Jurkat, Clone E6-1 (cell line): ENCODE measurements at regions not wholly inside any gene's neighbourhood (a gene's known extent, or its start where the extent isn't known, plus 50 kb on each side); places are given as distances from the start of the nearest gene placed in this dataset.

ENCODE experiments used
- DNase-seq: peaks from one replicate; pipeline ENCODE4 v3.0.0-alpha.2; 2011; ENCODE audit warnings: low read depth, low spot score
- H3K4me3 ChIP-seq: 2 replicates; pipeline ENCODE4 v1.5.1; 2011; ENCODE audit warnings: mild to moderate bottlenecking, low read length, control low read depth, moderate library complexity

DNA sequence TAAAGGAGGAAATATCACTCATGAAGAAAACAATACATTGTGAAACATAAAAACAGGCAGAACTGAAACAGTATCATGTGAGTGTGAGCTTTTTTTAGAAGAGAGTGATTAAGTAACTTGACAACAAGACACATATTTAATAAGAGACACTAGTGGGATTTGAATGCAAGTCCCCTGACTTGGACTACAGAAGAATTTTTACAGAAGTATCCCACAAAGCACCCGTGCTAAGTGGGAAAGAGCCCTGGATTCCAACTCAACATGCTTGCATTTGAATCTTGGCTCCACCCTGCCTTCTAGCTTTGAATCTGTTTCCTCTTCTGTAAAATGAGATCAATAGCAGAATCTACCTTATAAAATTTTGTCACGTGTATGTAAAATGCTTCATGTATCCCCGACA is 166.2 kb downstream of the ZNF365 start:
- H3K4me3 ChIP-seq: no peak overlapping the region

DNA sequence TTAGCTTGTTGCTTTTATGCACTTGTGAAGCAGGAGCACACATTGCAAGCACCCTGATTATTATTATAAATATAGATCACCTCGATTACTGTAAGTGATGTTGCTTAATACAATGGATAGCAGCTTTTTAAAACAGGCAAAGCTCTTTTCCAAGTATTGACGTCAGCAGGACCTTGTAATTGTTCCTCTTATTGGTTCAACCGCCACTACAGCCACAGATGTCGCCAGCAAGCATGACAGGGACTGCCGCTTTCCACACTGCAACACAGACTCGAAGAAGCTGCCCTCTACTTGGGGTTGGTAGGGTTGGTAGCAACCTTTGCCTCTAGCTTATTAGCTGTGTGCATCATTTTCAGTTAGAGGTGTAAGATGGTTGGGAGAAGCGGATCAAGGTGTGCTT is 167.6 kb downstream of the ZNF365 start:
- no peak overlapping the region for H3K4me3 ChIP-seq
- DNase-seq: no peak

More for the DNA sequence above, 166.2 kb downstream of the ZNF365 start:
- DNase-seq: no peak

DNA sequence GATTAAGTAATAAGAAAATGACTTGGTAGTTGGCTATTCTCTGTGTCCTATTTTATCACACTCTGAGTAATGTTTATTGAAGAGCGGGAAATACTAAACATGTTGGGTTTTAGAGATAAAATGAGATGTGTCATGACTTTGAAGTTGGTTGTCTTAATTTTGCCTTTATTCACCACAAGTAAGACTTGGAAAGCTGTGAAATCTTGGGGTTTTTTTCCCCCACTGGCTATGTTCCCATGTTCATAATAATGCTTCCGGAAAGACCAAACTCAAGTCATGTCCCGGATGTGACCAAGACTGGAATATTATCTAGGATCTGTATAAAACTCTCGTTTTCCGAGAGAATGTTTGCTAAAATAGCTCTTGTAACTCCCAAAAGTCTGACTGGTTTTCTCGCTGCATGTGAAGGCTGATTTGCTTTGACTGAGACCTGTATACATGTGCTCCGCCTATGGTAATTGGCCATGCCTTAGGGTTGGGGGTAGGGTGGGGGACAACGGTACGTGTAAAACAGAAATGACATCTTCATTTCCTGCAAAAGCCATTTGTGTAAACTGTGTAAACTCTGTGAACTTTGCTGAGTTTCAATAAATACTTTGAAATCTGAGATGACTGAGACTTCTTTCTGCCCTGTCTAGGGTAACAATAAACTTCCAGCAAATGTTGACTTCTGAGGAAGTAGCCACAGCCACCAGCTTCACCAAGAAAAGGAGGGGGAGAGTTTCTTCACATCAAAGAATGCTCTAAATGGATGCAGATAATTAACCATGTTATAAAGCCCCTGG is 169.6 kb downstream of the ZNF365 start:
- no peak for DNase-seq
- H3K4me3 ChIP-seq: no peak overlapping the region

DNA sequence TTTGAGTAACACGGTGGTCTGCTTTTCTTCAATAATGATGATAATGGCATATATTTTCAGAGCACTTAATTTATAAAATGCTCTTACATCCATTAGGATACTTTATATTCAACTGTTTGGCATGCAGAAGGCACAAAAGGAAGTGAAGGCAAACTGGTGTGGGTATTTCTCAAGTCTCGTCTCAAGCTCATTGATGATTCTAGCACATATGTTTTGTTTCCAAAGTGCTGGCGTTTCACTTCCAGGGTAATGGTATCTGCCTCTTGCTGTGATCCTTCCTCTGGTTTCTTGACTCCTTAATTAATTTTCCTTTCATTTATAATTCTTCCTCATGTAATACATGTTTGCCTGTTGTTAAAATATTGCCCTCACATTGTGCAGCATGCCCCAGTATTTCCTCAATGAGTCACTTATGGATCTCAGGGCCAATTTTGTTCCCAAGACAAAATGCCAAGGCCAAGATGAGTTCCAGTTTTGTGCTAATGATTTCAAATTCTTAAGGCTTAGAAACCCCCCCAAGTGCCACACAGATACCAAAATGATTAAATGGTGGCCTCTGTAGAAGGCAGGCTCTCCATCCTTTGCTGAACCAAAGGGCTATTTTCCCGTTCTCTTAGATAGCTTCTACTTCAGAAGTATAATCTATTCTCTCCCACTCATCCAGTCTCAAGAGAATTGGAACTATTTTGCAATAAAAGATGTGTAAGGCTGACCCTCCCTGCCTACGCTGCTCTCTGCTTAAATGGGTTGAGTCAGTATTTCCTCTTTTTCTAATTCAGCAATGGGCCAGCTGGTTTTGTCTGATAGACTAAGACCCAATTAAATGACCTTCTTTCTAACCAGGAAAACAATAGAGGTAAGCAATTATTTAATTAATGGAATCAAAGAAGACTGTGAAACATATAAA is 171.2 kb downstream of the ZNF365 start:
- no peak overlapping the region for H3K4me3 ChIP-seq
- DNase-seq: no peak

DNA sequence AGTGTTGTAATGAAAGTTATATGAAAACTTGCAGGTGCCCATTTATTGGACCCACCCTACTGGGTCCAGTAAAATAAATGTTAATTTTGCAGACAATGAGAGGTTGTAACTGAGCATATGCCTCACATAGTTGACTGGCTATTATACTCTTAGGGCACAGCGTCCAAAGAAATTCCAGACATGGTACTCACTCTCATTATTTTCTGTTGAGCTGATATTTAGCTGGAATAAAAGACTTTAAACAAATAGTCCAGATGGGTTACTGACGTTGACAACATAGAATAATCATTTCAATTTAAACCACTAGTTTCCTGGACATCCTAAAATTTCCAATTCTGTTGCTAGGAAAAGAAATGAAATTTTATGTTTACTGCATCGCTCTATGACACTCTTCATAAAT is 174.5 kb downstream of the ZNF365 start:
- DNase-seq: no peak
- H3K4me3 ChIP-seq: no peak overlapping the region

DNA sequence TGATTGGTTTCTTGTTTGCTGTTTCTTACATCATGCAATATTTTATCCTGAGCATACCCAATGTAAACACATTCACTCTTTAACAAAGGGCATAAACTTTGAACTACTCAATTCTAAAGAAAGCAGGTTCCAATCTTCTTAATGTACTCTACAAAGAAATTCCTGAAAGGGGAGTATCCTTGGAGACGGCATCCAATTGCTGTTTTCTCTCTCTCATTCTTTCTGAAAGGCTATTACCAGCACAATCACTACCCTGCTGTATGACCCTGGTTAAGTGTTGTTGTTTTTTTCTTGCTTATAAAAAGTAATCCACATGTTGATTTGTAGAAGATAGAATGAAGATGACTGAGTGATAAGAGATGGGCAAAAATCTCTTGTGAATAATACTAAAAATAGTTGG is 176.0 kb downstream of the ZNF365 start:
- no peak for DNase-seq
- no peak overlapping the region for H3K4me3 ChIP-seq

DNA sequence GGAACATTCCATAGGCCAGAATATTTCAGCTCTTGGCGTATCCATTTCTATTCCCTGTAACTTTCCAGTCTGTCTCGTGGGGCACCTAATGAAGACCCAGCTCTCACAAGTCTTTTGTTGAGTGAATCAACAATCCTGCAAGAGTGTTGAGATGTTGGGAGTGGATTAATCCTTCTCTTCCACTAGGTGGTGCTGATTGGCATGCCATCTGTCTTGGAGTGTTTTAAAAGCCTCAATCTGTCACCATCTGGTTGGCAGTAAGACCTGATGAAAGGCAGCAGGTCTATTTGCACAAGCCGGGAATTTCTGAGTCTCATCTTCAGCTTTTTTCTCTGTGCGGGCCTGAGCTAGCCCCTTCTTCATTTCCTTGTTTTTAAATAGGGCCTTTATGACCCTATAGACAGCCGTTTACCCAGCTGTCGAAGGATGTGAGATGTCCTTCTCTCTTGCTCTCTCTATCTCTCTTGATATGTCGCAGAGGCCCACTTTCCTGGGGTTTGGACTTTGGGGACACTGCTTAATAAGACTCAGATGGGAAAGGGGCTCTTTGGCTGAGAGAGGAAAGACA is 180.5 kb downstream of the ZNF365 start:
- DNase-seq: peak; percentile 44
- no peak overlapping the region for H3K4me3 ChIP-seq

DNA sequence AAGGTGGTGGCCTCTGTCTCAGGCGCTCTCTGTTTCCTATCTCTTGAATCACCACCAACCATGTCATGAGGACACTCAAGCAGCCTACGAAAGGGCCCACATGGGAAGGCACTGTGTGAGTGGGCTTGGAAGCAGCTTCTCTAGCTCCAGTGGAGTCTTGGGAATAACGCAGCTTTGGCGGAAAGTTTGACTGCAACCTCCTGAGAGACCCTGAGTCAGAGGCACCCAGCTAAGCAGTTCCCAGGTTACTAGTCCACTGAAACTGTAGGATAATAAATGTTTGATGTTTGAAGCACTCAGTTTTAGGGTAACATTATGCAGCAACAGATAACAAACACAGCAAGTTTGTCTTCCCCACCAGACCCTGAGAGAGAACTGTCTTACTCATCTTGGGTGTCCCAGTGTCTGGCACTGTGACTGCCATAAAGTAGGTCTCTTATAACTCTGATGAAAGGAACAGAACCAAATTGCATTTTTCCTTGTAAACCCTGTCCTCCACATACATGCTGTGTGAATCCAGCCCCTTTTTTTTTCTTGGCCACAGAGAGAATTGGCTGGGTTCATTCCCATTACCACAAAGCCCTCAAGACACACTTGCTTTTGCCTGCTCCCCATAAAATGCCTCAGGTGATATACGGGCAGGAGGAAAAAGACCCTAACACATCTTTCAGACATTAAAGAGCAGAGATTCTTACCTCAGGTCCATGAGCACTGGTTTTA is 185.5 kb downstream of the ZNF365 start:
- no peak overlapping the region for H3K4me3 ChIP-seq
- no peak for DNase-seq

DNA sequence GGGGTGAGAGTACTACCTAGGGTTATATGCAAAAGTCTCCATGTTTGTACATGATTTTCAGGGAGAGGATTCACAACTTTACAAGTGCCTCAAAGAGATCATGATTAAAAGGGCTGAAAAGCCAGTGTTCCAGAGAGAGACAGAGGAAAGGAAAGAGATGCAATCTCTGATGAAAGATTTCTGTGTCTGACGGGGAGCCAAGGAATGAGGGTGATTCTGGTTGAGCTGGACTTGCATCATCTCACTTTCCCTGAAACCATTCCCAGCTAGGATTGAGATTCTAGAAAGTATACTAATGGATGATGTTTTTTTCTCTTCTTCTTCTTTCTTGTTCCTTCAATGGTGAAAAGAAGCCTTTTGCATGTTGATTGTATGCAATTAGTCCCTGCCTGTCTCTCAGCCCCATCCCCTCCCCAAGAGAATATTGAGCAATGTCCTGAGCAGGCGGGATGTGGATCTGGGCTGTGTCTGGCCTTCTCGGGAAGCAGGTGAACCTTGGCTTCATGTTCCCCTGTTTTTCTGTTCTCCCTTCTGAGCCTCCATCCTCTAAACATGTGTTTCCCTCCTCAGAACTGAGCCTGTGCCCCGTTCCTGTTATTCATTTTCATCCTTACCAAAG is 186.1 kb downstream of the ZNF365 start:
- no peak for DNase-seq
- H3K4me3 ChIP-seq: no peak overlapping the region

DNA sequence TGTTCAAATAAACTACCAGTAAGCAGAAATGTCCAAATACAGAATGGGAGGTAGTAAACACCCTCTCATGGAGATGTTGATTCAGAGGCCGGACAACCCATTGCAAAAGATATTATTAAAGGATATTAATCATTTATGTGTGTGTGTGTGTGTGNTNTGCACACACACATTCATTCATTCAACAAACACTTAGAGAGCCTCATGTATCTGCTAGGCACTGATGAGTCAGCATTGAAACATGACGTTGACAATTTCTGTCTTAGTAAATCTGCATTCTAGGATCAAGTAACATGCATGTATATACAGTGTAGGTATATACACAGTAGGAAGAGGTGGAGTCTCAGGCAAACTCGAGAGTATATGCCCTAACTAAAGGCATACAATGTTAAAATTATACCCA is 187.0 kb downstream of the ZNF365 start:
- DNase-seq: no peak
- no peak overlapping the region for H3K4me3 ChIP-seq

DNA sequence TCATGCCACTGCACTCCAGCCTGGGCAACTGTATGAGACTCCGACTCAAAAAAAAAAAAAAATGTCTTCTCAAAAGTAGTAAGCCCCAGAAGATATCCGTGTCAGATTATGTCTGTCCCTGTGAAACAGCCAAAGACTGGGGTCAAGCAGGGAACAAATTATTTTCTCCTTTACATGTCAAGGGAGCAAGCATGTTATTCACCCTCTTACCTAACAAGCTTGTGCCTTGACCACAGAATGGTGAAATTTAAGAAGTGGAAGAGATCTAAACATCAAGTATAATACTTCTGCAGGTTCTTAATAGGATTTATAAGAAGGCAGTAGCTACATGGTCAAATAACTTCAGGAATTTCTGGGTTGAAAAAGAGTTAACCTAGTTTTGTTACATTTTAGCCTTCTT is 187.9 kb downstream of the ZNF365 start:
- no peak overlapping the region for H3K4me3 ChIP-seq
- no peak for DNase-seq

DNA sequence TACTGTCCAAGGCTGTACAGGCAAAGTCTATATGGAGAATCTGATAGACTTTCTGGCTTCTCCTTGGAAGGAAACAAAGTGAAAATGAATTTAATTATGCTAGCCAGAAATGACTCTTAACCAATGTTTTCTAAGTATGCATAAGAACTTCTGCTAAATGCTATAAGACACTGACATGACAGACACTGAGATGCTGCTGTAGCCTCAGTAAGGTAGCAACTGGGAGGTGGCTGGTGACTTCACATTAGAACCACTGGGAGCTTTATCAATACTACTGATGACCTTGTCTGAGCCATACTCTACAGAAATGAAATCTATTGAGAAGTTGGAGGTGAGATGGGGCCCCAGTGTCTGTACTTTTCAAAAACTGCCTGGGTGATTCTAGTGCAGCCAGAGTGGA is 188.6 kb downstream of the ZNF365 start:
- no peak overlapping the region for H3K4me3 ChIP-seq
- DNase-seq: no peak

DNA sequence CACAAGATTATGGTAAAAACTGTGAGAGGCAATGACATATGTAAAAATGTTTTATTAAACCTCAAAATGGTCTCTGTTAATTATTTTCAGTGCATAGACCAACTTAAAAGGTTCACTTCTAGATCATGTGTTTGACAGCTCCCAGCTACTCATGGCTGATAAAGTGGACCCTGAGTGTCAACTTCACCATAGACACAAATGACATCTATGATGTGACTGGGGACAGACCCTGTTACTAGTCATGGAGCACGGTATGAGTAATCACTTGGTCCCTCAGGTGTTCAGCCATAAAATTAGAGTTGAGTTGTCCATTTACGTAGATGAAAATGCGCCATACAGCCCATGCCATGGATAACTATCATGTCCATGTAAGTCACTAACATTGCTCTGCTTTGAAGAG is 199.8 kb downstream of the ZNF365 start:
- no peak overlapping the region for H3K4me3 ChIP-seq
- DNase-seq: no peak

DNA sequence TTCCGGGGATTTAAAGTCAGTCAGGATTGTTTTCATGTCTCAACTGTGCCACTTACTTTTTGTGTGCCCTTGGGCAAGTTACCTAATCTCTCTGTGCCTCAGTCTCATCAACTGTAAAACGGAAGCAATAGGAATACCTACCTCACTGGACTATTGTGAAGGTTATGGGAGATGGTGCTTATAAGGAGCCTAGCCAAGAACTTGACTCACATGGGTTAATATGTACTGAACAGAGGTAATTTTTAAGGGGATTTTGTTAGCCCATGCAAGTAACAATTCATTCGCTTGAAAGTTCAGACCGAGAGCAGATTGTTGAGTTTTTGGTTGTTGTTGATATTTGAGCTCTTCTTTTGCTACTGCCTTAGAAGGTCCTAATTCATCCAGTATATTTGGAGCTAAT is 202.9 kb downstream of the ZNF365 start:
- DNase-seq: no peak
- no peak overlapping the region for H3K4me3 ChIP-seq

DNA sequence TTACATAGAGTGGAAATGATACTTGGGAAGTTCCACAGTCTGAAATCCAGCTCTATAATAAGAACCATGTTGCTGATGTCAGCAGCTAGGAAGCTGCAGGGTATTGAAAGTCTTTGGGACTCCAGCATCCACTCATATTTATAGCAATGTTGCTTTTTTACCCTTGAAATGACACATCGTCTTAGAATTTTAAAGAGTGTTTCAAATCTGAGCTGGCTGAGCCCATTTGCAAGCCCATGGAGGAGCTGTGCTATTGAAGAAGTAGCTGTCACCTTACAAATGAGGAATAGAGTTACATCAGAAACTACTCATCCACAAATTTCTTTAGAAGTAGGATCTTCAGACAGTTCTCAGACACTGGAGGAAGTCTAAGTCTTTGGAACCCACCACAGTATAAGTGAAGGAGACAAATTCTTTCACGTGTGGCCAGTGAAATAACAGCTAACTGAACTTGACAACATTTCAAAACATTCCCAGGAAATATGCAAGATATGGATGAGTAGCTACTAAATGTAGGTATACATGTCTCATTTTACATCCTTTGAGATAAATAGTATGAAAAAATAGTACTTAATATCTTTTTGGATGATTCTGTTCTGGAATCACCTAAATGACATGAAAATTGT is 203.6 kb downstream of the ZNF365 start:
- H3K4me3 ChIP-seq: no peak overlapping the region
- DNase-seq: no peak

DNA sequence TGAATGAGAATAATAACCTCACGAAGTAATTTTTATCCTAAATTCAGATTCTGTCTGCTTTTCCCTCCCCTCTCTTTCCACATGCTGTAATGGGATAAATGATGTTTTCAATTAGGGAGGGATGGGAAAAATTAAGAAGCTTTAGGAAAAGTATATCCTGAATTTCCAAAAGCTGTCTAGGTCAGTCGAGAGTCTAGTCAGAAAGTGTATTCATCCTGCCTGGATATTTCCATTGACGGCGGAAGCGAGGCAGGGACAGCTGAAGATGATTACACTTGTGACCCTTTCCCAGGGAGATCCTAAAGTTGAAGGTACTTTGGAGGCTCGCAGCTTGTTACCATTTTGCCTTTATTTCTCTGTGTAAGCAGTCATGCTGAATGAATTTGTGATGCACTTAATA is 204.1 kb downstream of the ZNF365 start:
- H3K4me3 ChIP-seq: no peak overlapping the region
- no peak for DNase-seq

DNA sequence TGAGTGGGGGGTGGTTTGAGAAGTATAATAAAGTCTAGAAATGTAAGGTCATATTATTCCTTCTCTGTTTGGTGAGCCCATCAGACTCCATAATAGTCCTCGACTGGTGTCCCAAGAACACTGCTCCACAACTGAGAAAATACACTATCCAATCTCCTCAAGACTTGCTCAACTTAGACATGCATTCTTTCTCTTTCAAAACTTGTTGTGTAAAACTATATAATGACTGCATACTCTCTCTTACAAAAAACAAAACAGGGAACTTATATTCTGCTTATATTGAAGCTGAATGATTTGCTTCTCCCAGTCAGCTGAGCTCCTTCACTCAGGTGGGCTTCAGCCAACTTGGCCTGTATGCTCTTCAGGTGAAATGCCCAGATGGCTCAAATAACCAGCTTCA is 204.7 kb downstream of the ZNF365 start:
- no peak for DNase-seq

DNA sequence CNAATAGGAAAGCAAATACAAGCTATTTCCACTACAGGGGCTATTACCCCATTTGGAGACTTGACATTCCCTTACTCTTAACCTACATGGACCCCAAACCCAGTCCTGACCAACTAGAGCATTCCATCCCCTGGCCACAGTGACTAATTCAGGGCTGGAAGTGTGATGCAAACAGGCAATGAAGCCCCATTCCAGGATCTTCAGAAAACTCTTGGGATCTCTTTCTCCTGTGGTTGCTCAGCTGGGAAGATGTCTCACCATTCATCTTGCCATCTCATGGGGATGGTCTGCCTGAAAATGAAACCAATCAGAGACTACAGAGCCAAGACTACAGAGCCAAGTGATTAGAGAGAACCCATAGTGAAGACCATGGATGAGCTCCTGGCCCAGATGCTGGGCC is 206.2 kb downstream of the ZNF365 start:
- H3K4me3 ChIP-seq: no peak overlapping the region
- no peak for DNase-seq

More for the DNA sequence above, 204.7 kb downstream of the ZNF365 start:
- no peak overlapping the region for H3K4me3 ChIP-seq

DNA sequence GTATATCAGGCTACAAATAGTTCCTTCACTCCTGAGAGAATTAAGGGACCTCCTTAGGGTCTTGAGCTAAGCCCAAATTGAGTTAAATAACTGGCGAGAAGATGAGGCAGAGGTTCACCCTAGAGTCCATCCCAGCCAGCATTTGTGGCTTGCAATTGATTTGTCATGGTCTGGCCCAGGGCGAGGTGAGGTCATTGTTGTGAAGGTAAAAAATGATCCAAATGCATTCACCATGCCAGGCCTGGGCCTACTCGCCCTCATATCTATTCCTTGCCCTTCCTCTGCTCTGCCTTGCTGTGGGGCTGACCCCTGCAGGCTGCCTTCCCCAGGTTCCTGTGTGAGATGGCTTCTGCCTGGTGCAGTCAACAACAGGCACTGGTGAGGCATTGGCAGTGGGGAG is 207.2 kb downstream of the ZNF365 start:
- no peak for DNase-seq
- H3K4me3 ChIP-seq: no peak overlapping the region
